DND-41 (cell line): ENCODE measurements at regions not wholly inside any gene's neighbourhood (a gene's known extent, or its start where the extent isn't known, plus 50 kb on each side); places are given as distances from the start of the nearest gene placed in this dataset.

Experiments used
- EZH2 ChIP-seq: IDR thresholded peaks from 3 replicates; pipeline ENCODE4 v1.6.1; 2012; ENCODE audit warnings: borderline replicate concordance, low read depth, mild to moderate bottlenecking, moderate library complexity, low read length, inconsistent platforms; ENCODE audit not compliant: severe bottlenecking
- TF ChIP-seq, protein P1 (sequence below): IDR thresholded peaks from 2 replicates; pipeline ENCODE4 v1.5.1; 2012; ENCODE audit warnings: borderline replicate concordance, low read length, moderate library complexity, mild to moderate bottlenecking; ENCODE audit not compliant: poor library complexity, severe bottlenecking; ENCODE audit errors: extremely low read depth

DNA sequence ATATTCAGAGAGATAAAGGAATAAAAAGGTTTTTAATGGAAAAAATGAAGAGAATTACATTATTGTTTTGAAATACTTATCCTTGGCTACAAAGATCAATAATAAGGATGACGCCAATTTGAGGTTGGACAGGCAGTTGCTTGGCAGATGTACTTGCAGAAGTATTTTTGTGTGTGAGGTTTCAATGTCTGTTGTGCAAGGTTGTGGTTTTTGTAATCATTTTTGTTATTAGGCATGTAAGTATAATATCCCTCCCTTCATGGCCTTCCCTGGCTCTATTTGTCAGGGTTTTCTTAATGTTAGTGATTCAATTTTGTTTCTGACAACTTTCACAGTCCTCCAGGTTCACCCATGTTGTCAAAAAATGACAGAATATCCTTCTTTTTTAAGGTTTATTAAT lies 105.9 kb downstream of the OTOL1 start:
- TF ChIP-seq, protein P1, sequence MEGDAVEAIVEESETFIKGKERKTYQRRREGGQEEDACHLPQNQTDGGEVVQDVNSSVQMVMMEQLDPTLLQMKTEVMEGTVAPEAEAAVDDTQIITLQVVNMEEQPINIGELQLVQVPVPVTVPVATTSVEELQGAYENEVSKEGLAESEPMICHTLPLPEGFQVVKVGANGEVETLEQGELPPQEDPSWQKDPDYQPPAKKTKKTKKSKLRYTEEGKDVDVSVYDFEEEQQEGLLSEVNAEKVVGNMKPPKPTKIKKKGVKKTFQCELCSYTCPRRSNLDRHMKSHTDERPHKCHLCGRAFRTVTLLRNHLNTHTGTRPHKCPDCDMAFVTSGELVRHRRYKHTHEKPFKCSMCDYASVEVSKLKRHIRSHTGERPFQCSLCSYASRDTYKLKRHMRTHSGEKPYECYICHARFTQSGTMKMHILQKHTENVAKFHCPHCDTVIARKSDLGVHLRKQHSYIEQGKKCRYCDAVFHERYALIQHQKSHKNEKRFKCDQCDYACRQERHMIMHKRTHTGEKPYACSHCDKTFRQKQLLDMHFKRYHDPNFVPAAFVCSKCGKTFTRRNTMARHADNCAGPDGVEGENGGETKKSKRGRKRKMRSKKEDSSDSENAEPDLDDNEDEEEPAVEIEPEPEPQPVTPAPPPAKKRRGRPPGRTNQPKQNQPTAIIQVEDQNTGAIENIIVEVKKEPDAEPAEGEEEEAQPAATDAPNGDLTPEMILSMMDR, result no peak
- TF ChIP-seq EZH2, result no peak
